Muscle of leg (tissue), 3 donors: ENCODE measurements at regions not wholly inside any gene's neighbourhood (a gene's known extent, or its start where the extent isn't known, plus 50 kb on each side); places are given as distances from the start of the nearest gene placed in this dataset.

ENCODE experiments used
- DNase-seq: peaks from one replicate; pipeline ENCODE4 v3.0.0; 2013
- H3K27ac ChIP-seq: one replicate; pipeline ENCODE4 v1.5.1; 2013; ENCODE audit warnings: mild to moderate bottlenecking, low read length, control low read depth
- H3K27me3 ChIP-seq: one replicate; pipeline ENCODE4 v1.6.1; 2013; ENCODE audit warnings: low read length; ENCODE audit not compliant: control insufficient read depth, insufficient read depth
- H3K36me3 ChIP-seq: one replicate; pipeline ENCODE4 v1.6.1; 2013; ENCODE audit warnings: low read length; ENCODE audit not compliant: control insufficient read depth, insufficient read depth
- H3K4me1 ChIP-seq: one replicate; pipeline ENCODE4 v1.6.1; 2013; ENCODE audit warnings: low read length; ENCODE audit not compliant: control insufficient read depth, insufficient read depth
- H3K4me3 ChIP-seq: one replicate; pipeline ENCODE4 v1.5.1; 2013; ENCODE audit warnings: low read length, control low read depth
- H3K9me3 ChIP-seq: replicated peaks from 2 replicates; pipeline ENCODE4 v1.6.1; 2013; ENCODE audit warnings: low read depth, low read length; ENCODE audit not compliant: control insufficient read depth
- WGBS: methylation state at CpG from one replicate; pipeline ENCODE4 v1.1.5; 2013; ENCODE audit warnings: missing lambda C conversion rate; ENCODE audit not compliant: insufficient coverage; 5-methylcytosine and 5-hydroxymethylcytosine counted together

- Histone ChIP-seq H3K4me3 (no peak overlapping the region), H3K4me1 (no peaks in the 10 kb centered on the region), H3K27ac (no peak overlapping the region), H3K27me3 (no peaks in the 10 kb centered on the region), H3K9me3 (no peaks in the 10 kb centered on the region), H3K36me3 (no peaks in the 10 kb centered on the region)
- 29% methylated on average over 1 of the region's 1 CpG for WGBS
- DNase-seq = no peak
Observed at GRCh38 chr4:59002148-59002547, 1892.0 kb upstream of the IGFBP7 start.

- Histone ChIP-seq H3K36me3 (no peaks in the 10 kb centered on the region), H3K4me3 (no peak overlapping the region), H3K27ac (no peak overlapping the region), H3K27me3 (no peaks in the 10 kb centered on the region), H3K4me1 (no peaks in the 10 kb centered on the region), H3K9me3 (no peaks in the 10 kb centered on the region)
- no peak for DNase-seq
Observed at GRCh38 chr4:59024257-59024656, 1914.1 kb upstream of the IGFBP7 start.

- Histone ChIP-seq H3K4me3 (no peak overlapping the region), H3K4me1 (no peaks in the 10 kb centered on the region), H3K36me3 (no peaks in the 10 kb centered on the region), H3K9me3 (no peaks in the 10 kb centered on the region), H3K27me3 (no peaks in the 10 kb centered on the region), H3K27ac (no peak overlapping the region)
- DNase-seq = no peak
- WGBS = no CpG with 5 or more reads among the region's 1 CpG
Observed at GRCh38 chr4:59037812-59038211, 1927.6 kb upstream of the IGFBP7 start.

- Histone ChIP-seq H3K4me1 (no peaks in the 10 kb centered on the region), H3K36me3 (no peaks in the 10 kb centered on the region), H3K4me3 (no peak overlapping the region), H3K27ac (no peak overlapping the region), H3K9me3 (no peaks in the 10 kb centered on the region), H3K27me3 (no peaks in the 10 kb centered on the region)
- DNase-seq = no peak
- no CpG with 5 or more reads among the region's 6 CpGs for WGBS
Observed at GRCh38 chr4:59039046-59039445, 1928.9 kb upstream of the IGFBP7 start.

- no peaks in the 10 kb centered on the region for H3K9me3 ChIP-seq
- H3K27ac ChIP-seq = no peak overlapping the region
- WGBS = 21% methylated on average over 2 of the region's 5 CpGs
- H3K27me3 ChIP-seq = no peaks in the 10 kb centered on the region
- H3K36me3 ChIP-seq = no peaks in the 10 kb centered on the region
- no peak for DNase-seq
- H3K4me1 ChIP-seq = no peaks in the 10 kb centered on the region
- no peak overlapping the region for H3K4me3 ChIP-seq
Observed at GRCh38 chr4:59044286-59044900, 1934.2 kb upstream of the IGFBP7 start.

GRCh38 chr4:59054086-59054485 is 1943.9 kb upstream of the IGFBP7 start:
- Histone ChIP-seq H3K36me3 (no peaks in the 10 kb centered on the region), H3K4me1 (no peaks in the 10 kb centered on the region), H3K4me3 (no peak overlapping the region), H3K9me3 (no peaks in the 10 kb centered on the region), H3K27ac (no peak overlapping the region), H3K27me3 (no peaks in the 10 kb centered on the region)
- WGBS = no CpG with 5 or more reads among the region's 1 CpG
- DNase-seq = no peak

- Histone ChIP-seq H3K4me1 (no peaks in the 10 kb centered on the region), H3K27me3 (no peaks in the 10 kb centered on the region), H3K4me3 (no peak overlapping the region), H3K9me3 (no peaks in the 10 kb centered on the region), H3K27ac (no peak overlapping the region), H3K36me3 (no peaks in the 10 kb centered on the region)
- no peak for DNase-seq
- no CpG with 5 or more reads among the region's 2 CpGs for WGBS
Observed at GRCh38 chr4:59057804-59058203, 1947.6 kb upstream of the IGFBP7 start.

GRCh38 chr4:59058543-59058942 is 1948.4 kb upstream of the IGFBP7 start:
- DNase-seq = no peak
- no peaks in the 10 kb centered on the region for H3K36me3 ChIP-seq
- no peaks in the 10 kb centered on the region for H3K9me3 ChIP-seq
- no peaks in the 10 kb centered on the region for H3K4me1 ChIP-seq
- H3K27ac ChIP-seq = no peak overlapping the region
- no peak overlapping the region for H3K4me3 ChIP-seq
- no peaks in the 10 kb centered on the region for H3K27me3 ChIP-seq
- no CpG with 5 or more reads among the region's 2 CpGs for WGBS

- Histone ChIP-seq H3K27ac (no peak overlapping the region), H3K9me3 (no peaks in the 10 kb centered on the region), H3K4me3 (no peak overlapping the region), H3K27me3 (no peaks in the 10 kb centered on the region), H3K36me3 (no peaks in the 10 kb centered on the region), H3K4me1 (no peaks in the 10 kb centered on the region)
- whole genome bisulfite sequencing = 90% methylated on average over 8 of the region's 13 CpGs
- no peak for DNase-seq
Observed at GRCh38 chr4:59060002-59060846, 1950.0 kb upstream of the IGFBP7 start.

GRCh38 chr4:59060895-59061294 is 1950.7 kb upstream of the IGFBP7 start:
- H3K4me3 ChIP-seq = no peak overlapping the region
- H3K27ac ChIP-seq = no peak overlapping the region
- 80% methylated on average over 1 of the region's 2 CpGs for WGBS
- no peaks in the 10 kb centered on the region for H3K36me3 ChIP-seq
- H3K9me3 ChIP-seq = no peaks in the 10 kb centered on the region
- no peaks in the 10 kb centered on the region for H3K4me1 ChIP-seq
- no peak for DNase-seq
- H3K27me3 ChIP-seq = no peaks in the 10 kb centered on the region
